NCI-H2196 (cell line): ENCODE measurements at regions not wholly inside any gene's neighbourhood (a gene's known extent, or its start where the extent isn't known, plus 50 kb on each side); places are given as distances from the start of the nearest gene placed in this dataset.

Source experiments
- DNase-seq: peaks from one replicate; lab custom pipeline; 2025; ENCODE audit not compliant: unreplicated experiment; lab: John Stamatoyannopoulos, UW

GRCh38 chr15:62567501-62567900, 402.4 kb upstream of the C2CD4B start:
- DNase-seq, result no peak

DNA sequence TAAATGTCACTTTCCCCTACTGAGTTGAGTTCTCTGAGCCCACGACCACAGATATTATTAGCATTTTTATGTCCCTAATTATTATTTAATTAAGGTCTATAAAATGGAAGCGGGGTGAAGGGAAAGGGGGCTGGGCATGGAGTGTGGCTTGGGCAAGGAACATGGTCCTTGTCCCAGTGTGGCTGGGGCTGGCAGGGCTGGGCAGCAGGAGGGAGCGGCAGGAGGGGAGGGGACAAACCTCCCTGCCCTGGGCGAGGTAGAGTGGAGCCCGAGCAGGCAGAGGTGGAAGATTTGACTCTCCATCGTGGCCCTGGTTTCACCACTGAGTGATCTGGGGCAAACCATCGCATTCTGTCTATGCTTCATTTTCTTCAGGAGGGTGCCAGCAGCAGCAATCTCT, 402.9 kb upstream of the C2CD4B start:
- DNase-seq, result no peak

DNA sequence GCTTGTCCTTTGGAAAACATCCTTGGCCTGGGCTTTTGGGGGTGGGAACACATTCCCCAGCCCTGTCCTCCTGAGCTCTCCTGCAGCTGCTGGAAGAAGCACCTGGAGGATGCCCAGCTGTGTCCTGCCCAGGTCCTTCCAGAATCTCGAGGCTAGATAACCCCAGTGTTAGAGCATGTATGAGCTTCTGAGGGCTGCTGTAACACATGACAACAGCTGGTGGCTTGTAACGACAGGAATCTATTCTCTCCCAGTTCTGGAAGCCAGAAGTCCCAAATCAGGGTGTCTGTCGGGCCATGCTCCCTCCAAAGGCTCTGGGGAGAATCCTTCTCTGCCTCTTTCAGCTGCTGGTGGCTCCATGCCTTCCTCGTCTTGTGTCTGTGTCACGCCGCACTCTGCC, 403.6 kb upstream of the C2CD4B start:
- no peak for DNase-seq

GRCh38 chr15:62569460-62570404, 404.6 kb upstream of the C2CD4B start:
- DNase-seq, result peak; percentile 78

GRCh38 chr15:62570405-62570783, 405.3 kb upstream of the C2CD4B start:
- DNase-seq, result no peak

DNA sequence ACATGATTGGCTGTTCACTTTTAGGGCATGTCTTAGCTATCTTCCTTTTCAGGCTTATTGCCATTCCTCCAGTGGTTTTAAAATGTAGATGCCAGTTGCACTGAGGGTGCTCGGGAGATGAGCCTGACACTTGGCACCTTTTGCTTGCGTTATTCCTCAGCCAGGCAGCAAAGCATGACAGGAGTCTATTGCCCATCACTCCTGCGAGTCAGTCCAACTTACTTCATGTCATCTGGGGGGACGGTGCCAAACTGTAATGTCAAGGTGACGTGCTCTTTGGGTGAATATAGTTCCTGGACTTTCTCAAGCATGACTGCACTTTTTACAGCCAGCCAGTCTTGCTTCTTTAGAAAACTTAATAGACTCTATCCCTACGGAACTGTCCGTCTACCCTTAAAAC, 406.0 kb upstream of the C2CD4B start:
- DNase-seq, result no peak

DNA sequence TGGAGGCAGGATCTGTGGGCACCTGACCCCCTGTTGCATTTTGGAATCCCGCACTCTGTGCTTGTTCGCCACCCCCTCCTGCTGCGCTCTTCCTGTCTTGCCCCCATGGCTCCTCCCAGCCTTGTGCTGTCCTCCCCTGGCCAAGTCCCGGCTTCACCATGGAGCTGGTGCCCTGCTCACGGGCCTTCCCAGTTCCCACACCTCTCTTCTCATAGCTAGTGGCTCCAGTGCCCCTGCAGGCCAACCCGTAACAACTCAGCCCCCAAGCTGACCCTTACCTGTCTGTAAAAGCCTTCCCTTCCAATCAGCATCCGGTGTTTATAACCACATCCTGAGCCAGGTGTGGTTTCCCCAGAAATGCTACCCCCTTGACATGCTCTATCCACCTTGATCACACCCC, 407.7 kb upstream of the C2CD4B start:
- DNase-seq, result no peak

DNA sequence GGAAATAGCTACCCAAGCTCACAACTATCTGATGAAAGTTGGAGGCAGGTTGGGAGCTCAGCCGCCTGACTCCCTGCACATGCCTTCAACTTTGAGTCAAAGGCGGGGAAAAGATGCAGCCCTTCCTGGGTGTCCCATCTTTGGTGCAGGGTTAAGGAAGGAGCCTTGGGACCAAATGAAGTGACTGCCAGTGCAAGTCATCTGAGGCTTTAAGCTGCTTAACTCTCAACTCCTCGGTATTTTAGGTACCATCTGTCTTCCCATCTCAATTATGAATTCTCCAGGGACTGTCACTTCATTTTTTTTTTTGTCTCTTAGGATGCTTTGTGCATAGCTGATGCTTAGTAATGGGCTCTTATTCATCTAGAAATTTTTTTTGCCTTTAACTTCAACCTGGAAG, 408.8 kb upstream of the C2CD4B start:
- DNase-seq, result no peak

GRCh38 chr15:62578546-62578945, 413.5 kb upstream of the C2CD4B start:
- no peak for DNase-seq

GRCh38 chr15:62578960-62579359, 413.9 kb upstream of the C2CD4B start:
- DNase-seq, result no peak

DNA sequence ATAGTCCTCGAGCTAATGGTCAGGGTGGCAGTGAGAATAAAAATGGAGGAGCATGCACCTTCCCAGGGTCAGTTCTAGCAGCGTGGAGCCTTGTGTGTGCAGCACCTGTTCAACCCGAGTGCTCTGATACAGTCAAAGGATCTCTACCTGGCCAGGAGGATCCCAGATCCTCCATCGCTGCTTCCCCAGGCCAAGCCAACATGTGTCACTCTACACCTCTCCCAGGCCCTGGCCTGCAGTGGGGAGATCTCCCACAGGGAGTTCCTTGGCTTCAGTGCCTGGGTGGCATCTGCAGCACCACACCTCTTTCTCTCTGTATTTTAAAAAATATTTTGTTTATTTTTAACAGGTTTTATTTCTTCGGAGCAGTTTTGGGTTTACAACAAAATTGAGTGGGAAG, 414.8 kb upstream of the C2CD4B start:
- no peak for DNase-seq

DNA sequence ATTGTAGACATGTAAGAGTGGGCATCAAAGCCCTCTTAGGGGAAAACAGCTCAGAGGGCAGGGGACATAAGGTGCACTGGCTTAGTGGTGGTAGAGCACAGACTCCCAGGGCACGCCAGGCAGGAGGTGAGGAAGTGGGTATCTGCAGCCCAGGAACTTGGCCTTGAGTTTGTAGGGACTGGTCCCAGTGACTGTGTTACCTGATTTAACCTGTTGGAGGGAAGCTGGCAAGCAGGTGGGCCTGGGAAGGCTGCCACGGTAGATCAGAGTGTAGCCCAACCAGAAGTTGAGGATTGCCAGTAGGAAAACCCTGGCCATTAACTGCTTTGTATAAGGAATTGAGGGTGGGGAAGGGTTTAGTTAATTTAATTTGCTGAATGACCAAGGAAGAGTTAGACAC, 417.5 kb upstream of the C2CD4B start:
- no peak for DNase-seq

GRCh38 chr15:62584301-62585235, 419.5 kb upstream of the C2CD4B start:
- DNase-seq, result no peak

- no peak for DNase-seq
These were observed 424.0 kb upstream of the C2CD4B start for GRCh38 chr15:62588938-62589670.

DNA sequence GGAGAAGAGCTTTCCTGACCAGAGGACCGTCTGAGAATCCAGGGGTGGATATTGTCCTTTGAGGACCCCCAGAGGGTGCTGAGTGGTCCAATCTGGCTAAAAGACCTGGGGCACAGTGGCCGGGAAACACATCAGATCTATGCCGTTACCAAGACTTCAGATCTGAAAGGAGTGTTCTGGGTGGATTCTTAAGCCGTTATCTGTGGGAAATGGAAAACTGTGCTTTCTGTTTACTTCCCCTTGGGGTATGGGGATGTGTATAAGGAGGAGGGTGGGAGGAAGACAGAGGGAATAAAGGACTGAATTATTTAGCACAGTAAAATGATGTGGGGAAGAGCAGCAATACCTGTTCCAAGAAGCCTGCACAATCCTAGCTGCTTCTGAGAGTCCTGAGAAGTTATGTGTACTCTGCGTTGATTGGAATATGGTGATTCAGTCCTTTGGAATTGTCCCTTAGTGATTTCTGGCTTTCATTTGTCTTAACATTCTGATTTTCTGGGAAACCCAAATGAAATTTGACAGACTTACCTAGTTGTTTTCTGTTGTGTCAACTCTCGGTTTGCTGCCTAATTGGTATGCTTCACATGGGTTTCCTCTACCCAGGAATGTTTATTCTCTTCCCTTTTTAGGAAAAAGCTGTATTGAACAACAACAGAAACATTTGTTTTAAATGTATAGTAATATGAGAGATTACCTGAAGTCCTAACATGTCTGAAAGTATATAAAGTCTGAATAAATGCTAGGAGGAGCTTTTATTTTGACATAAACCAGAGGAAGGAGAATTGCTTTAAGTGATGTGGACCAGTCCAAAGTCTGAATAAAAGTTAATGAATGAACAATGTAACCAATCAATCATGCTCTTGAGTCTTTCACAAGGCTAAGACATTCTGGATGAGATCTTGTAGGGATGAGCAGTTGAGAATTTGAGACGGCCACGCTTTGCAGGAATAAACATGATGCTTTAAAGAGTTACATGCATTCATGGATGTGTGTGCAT, 427.1 kb upstream of the C2CD4B start:
- DNase-seq, result no peak

GRCh38 chr15:62592920-62593319, 427.8 kb upstream of the C2CD4B start:
- no peak for DNase-seq

GRCh38 chr15:62593681-62594399, 428.8 kb upstream of the C2CD4B start:
- no peak for DNase-seq

- DNase-seq, result no peak
These were observed 433.1 kb upstream of the C2CD4B start for GRCh38 chr15:62598217-62598616.
